Uterus (tissue), 2 donors: ENCODE measurements at regions not wholly inside any gene's neighbourhood (a gene's known extent, or its start where the extent isn't known, plus 50 kb on each side); places are given as distances from the start of the nearest gene placed in this dataset.

ENCODE experiments used
- CTCF ChIP-seq, 4 experiments: fragments of 200-600 bp in 2 of 4; fragments of 450-650 bp in 2 of 4; sonication (generic) in 2 of 4; IDR thresholded peaks; one replicate each; pipeline ENCODE4 v1.5.1; 2016 to 2019; ENCODE audit warnings: antibody characterized with exemption in 4 of 4, mild to moderate bottlenecking in 2 of 4, moderate library complexity in 1 of 4
- POLR2A ChIP-seq, 2 donors: fragments of 450-650 bp; IDR thresholded peaks; one replicate each; pipeline ENCODE4 v1.6.1; 2016; ENCODE audit warnings: antibody characterized with exemption in 2 of 2, mild to moderate bottlenecking in 1 of 2, moderate library complexity in 1 of 2

- TF ChIP-seq CTCF (IDR thresholded peaks at IDR 0.05) (no peak), POLR2A (IDR thresholded peaks at IDR 0.05) (no peak)
Observed at GRCh38 chr10:2926918-2927660, 140.3 kb upstream of the PFKP start.
